Renal cortex interstitium (tissue), 11 donors: ENCODE measurements at regions not wholly inside any gene's neighbourhood (a gene's known extent, or its start where the extent isn't known, plus 50 kb on each side); places are given as distances from the start of the nearest gene placed in this dataset.

Experiments used
- DNase-seq, 11 donors: peaks; one replicate each; pipeline ENCODE4 v3.0.0-alpha.2; 2013; ENCODE audit warnings: low read depth in 9 of 11, low spot score in 4 of 11; ENCODE audit errors: extremely low read depth in 1 of 11

DNA sequence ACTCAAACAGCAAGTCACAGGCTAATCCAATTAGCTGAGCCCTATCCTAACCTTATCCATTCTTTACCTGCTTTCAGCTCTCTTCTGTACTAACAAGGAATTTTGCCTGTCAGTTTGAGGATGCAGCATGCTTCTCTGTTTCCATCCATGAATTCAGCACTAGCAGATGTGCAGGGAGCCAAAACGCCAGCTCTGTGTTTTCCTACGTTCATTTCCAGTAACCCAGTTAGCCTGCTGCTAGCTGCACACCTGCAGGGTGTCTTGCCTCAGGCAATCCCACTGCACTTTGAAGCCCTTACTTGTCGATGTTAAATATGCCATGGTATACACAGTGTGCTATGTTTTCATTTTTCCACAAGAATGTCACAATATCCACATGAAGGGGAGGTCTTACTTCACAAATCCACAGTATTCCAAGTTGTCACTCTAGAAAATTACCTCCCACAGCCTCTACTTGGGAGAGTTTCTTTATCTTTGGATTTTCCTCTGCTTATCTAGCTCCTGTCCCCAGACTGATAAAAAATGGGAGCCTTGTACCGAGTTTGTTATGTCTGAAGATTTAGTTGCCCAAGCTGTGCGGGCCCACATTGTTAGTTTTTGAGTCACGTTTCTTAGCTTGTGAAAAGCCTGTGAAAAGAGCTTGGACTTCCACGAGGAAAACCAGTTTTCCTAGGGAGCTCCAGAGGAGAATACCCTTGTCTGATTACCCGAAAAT, 127.6 kb upstream of the HHIP start:
- DNase-seq = no peak

DNA sequence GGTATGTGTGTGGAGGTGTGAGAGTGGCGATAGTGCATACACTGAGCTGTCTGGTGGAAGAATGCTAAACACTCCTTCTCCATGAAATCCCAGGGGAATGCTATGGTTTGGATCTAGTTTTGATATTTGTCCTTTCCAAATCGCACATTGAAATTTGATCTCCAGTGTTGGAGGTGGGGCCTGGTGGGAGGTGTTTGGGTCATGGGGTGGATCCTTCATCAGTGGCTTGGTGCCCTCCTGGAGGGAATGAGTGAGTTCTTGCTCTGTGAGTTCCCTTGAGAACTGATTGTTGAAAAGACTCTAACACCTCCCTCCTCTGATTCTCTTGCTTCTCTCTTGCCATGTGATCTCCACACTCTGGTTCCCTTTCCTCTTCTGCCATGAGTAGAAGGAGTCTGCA, 114.1 kb upstream of the HHIP start:
- DNase-seq = no peak

DNA sequence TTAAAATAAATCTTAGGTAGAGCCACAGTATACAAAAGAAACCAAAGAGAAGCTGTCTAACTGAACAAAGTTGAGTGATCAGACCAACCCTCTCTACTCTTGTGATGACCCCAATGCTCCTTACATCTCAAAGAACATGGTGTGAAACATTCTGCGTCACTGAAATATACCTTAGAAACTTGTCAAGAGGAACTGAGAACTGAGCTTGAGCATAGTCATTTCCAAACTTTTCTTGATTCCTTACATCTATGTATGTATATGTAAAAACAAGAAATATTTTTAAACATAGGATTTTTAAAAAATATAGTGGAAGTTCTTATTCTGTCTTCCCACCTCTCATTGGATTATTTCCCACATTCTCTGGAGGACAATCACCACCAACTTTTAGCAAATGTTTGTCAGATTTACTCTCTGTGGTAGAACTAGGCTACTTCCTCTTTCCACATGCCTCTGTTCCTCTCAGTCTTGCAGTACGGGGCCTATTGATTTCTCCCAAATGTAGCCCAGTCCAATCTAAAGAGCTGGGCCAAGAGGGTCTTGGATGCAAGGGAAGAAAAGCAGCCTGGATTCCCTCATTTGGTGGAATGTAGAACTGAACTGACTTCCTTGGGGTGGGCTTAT, 98.2 kb upstream of the HHIP start:
- no peak for DNase-seq

DNA sequence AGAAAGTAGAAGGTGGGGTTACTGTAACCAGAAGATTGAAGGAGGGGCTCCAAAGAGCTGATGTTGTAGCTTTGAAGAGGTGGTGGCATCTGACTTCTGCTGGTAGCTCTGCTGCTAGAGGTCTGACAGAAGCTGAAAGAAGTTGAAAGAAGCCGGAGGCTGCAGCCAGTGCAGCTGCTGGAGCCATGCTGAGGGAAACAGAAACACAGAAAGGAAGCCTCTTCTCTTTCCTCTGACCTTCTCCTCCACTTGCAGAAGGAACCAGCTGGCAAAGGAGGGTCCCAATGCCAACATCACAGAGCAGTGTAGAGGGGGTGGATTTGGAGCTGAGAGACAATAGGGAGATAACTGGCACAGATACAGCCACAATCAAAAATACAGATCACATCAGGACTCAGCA, 89.3 kb upstream of the HHIP start:
- DNase-seq = no peak

DNA sequence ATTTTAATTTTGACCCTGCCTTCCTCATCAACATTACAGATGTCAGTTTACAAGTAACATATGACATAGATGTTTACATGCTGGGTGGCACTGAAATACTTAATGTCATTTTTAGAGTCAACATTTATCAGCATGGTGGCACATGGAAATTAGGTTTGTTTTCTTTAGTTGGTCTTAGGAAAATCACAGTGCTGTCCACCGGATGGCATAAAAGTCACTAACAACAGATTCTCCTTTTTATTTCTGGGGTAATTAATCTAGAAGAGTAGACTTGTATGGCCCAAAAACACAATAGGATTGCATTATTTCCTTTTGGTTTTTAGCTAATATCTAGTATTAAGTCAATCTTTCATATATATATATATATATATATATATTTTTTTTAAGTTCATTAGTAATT, 88.6 kb upstream of the HHIP start:
- no peak for DNase-seq

DNA sequence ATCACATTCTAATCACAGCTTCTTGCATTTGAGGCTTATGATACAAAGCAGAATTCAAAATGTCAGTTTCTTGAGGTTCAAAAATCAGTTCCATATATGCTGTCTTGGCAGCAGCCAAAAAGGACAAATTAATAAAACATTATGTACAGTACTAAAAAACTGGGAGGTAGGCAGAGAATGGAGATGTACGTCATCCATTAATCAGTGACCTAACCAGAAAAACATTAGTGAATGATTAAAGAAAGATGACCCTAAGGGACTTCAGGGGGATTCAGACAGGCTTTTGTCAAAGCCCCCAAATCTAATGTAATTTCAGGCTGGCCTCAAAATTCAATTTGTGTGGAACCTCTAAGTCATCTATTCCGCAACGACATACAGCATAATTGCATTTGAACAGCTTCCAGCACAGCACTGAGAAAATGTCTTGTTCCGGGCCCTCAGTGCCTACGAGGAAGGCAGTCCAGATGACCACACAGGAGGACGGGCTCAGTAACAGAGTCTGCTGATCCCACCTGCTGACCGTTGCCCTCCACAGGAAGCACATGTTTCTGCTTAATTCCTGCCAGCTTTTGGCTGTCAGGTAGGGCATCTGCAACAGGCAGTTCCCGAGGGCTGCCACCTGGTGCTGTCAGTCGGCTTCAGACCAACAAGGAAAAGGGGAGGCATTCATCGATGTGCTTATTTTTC, 83.8 kb upstream of the HHIP start:
- DNase-seq = peak in 5 of 11 donors; percentile 4 to 23 (median 10)

DNA sequence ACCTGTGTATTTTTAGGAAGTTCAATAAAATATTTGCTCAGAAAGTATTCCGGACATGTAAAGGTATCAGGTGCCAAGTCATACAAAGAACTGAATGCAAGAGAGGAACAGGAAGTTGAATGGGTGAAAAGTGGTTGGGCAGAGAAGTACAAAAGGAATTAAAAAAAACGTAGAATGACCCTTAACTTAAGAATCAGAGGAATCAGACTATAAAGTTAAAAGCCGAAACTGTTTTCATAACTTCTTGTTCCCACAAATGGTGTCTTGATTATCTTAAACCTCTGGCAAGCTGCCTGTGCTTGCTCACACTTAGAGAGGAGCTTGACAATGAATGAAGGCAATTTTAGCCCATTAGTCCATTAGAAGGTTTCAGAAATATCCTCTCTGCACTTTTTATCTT, 81.6 kb upstream of the HHIP start:
- DNase-seq = no peak

DNA sequence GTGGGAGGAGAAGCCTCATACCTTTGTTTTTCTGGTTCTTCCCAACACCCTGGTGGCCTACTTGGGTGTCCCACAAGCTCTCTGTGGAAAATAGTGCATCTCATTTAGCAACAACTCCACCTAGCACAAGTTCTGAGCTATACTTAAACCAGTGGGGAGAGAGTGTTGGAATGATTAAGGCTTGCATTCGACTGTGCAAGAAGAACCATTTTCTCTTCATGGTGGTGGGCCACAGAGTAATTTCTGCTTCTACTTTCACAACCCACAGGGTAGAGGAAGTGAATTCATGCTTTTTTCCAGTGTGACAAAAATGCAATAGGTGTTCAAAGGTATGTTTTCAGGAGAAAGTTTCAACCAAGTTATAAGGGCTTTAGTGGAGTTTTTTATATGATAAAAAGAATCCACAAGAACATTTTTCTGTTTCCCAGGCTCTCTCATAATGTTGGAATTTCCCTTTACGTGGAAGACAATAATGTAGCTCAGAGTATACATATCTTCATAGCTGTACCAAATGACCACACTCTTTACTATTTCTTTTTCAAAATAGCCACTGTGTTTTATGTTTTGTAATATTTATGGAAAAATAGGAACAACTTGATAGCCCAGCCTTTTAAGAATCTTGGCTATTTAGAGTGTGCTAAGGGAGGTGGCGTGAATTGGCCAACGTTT, 80.3 kb upstream of the HHIP start:
- no peak for DNase-seq

DNA sequence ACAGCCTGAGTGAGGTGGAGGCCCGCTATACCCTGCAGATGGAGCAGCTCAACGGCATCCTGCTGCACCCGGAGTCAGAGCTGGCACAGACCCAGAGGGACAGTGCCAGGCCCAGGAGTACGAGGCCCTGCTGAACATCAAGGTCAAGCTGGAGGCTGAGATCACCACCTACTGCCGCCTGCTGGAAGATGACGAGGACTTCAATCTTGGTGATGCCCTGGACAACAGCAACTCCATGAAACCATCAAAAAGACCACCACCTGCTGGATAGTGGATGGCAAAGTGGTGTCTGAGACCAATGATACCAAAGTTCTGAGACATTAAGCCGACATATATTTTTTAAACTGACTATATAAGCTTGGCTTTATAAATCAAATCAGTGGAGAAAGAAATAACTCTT, 73.3 kb upstream of the HHIP start:
- no peak for DNase-seq

DNA sequence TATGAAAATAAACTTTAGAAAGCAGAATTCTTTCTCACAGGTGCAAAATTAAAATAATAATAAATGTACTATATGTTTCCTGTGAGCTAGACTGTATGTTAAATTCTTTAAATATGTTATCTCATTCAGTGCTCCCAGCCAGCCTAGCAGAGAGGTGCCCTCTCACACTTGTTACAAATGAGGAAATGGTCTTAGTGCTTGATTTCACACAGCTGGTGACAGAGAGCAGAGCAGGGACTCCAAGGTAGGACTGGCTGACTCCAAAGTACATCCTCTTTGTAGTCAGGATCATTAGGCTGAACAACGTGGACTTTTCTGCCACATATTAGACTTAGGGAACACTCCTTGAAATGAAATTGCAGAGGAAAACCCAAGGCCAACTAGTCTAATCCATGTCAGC, 72.0 kb upstream of the HHIP start:
- no peak for DNase-seq

DNA sequence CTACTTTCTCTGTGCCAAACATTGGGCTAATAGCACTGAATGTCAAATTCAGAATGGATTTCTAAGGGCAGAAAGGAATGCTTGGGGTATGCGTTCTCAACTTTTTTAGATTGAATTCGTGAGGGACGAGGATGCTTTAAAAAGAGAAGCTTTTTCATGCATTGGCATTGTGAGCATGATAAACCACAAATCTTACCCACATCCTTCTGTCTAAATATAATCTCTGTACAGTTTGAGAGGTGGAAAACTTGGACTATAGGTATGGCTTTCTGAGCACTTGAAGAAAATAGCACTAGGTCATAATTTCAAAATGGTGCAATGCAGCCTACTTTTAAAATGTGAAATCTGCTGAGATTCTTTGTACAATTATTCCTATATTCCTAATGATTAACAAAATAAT, 71.4 kb upstream of the HHIP start:
- no peak for DNase-seq

DNA sequence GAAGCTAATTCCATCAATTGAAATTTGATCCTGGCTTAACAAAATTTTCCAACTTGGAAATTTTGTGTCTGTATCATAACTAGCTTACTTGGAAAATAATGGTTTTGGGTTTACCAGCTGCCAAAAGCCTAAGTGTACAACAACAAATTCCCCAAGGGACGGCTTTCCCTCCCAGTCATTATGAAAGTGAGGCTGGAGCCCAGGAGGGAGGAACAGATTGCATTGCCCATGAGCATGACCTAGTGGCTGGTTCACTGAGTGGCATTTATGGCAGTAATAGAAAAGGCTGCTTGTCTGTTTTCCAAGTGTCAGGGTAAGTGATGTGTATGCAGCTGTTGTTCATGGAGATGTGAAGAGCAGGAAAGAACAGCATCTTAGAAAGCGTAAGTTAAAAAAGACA, 70.8 kb upstream of the HHIP start:
- DNase-seq = peak in 5 of 11 donors; percentile 9 to 22 (median 16)

DNA sequence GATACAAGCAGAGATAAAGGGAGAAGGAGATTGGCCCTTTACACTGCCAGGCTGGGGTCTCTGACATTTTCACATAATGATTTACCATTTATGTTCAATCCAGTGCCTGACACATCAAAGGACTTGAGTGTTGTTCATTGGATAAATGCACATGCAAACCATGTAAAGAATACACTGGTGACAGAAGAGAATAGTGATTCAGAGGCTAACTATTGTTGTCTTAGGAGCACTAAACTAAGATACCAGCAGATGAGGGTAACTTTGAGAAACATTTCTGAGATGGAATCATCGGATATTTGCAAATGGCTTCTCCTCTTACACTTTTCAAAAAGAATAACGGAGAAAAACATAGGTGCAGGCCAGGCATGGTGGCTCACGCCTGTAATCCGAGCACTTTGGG, 67.3 kb upstream of the HHIP start:
- DNase-seq = no peak

DNA sequence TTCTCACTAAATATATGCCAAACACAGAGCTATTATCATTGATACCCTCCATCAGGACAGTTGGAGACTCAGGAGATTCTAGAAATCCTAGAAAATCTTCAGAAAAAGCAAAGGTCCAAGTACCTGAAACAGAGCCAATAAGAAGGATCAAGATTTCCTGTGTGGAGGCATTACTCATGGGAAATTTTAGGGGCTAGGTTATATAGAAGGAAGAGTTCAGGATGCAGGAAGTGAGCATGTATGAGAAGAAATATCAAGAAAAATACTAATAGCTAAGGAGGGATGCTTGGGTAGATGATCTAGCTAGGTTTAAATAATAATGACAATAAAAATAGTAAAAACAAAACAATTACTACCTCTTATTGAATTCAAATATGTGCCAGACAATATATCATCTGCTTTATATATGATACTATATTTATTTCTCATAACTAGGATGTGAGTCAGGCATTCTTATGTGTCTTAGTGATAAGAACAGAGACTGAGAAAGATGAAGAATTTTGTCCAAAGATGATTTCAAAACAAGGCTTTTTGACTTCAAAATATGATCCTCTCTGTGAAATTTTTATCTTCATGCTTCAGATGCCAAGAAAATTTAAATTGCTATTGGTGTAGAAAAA, 66.4 kb upstream of the HHIP start:
- no peak for DNase-seq

DNA sequence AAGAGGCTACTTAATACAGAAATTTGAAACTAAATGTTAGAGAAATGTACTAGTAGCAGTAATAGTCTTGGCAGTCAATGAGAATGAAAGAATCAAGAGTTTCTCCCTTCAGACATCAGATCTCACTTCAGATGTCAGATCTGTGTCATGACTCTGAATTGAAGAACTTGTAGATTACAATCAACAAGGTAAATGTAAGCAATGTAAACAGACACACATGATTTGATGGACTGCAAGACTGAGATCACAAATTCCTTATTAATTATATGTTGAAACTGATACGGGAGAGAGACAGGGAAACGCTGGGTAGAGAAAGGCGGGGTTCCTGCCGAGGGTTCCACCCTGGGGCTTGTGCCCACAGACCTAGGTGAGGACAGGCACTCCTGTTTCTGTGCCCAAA, 65.5 kb upstream of the HHIP start:
- DNase-seq = no peak

DNA sequence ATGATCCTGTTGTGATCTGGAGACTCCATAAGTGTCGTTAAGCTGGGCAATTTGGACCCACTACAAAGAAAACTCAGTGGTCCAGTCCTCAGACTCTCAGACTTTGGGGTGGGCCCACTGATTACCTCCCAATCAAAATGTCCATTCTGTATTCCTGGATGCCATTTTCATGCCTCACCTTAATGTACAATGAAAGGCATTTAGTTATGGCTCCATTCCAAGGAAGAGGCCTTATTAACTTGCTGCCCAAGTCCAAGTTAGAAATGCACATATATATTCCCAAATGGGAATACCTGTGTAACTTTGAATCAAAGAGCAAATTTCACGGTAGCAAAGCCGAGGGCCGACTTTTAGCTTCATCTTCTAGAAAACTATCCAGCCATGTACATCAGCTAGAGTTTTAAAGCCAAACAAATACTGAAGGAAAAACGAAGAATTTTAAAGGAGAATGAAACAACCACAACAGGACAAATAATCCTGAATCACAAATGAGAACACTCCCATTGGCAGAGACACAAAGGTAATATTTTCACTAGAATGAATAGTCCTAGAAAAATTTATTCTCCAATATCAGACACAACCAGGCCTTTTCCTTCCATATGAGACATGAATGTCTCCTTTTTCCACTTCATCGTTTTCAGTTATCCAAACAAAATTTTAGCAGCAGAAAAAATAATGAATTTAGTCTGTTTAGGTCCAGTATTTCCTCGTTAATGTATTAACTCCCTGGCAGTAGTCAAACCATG, 63.7 kb upstream of the HHIP start:
- no peak for DNase-seq

DNA sequence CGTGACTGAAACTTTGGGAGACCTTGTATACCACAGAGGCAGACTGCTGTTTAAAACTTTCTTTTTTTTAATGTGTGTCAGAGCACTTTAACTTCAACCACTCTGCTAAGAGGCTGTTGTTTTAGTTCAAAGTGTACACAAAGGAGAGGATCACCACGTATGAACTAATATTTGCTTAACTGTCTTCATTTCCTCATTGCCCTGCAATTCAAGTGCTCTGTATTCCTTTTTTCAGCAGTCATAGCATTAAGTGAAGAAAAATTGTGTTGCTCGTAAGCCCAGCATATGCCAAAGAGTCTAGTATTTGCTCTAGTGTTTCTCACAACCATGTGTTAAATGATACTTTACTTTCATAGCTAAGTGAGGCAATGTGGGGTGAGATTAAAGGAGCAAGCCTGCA, 63.0 kb upstream of the HHIP start:
- DNase-seq = no peak

DNA sequence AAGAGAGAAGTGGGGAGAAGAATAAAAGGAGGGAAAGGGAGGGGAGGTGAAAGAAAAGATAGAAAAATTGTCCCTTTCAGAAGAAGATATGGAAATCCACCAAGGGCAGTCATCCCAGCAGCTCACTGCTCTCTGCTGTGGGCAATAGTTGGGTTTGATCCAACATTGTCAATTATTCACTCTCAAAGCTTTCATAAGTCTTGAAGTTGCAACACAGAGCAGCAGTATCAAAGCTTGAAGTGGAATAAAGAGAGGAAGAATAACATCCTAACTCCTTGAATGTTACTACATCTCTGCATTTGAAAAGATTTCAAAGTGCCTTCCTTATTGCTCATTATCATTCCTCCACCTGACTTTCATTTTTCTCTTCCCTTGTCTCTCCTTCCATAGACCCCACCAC, 62.3 kb upstream of the HHIP start:
- DNase-seq = no peak

DNA sequence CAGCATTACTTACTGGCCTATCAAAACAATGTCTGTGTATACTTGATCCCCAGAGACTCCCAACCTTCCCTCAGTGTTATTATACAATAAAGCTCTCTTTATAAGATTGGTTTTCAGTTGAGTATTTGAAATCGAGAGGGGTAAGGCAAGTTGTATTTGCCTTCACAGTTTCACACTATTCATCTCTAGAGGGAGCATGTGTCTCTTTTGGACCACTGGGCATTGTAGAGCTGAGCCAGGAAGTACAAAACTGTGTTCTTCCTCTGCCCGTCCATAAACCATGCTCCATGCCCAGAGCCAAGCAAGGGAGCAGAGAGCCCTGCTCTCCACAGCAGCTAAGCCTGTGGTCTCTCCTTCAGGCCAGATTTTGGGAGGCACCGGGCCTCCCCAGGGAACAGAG, 61.5 kb upstream of the HHIP start:
- DNase-seq = no peak
